ENCODE measurements at regions not wholly inside any gene's neighbourhood (a gene's known extent, or its start where the extent isn't known, plus 50 kb on each side); places are given as distances from the start of the nearest gene placed in this dataset.

DNA sequence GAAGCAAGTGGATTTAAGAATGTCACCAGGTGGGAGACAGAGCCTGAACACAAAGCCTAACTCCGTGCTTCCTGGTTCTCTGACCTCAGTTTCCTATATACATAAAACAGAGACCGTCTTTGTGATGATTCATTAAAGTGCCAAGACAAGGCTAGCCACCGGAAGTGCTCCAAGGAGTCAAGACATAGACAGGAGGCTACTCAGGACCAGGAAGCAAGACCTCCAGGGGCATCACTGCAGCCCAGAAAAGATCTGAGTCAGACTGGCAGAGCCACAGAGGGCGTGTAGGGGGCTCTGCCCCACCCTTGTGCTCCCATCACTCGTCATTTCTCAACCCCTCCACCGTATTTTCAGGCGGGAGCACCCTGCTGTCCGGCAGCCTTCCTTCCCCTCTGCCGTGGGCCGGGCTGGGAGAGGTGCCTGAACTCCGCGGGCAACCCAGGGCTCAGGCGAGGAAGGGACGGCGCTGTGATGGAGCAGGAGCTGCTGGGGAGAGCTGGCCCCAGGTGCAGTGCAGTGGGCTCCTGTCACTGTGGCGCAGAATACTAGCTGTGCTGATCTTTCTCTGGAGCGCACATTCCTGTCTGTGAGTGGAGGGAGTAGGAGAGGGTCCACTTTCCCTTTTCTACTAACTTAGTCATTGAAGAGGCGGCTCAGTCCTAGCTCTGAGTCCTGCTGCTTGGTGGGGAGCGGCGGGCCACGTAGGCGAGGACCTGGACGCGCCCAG is 134.7 kb upstream of the GPR12 start:
- Histone ChIP-seq H3K36me3 (ENCODE audit: control insufficient read depth, insufficient read depth, low read length) (no peaks in the 10 kb centered on the region), H2AFZ (ENCODE audit: low read depth, low read length) (no peak overlapping the region), H4K20me1 (replicated peaks; ENCODE audit: control insufficient read depth, insufficient read depth, low read length) (no peaks in the 10 kb centered on the region), H3K27me3 (ENCODE audit: control insufficient read depth in 2 of 2, insufficient read depth in 2 of 2, low read length in 2 of 2) (peaks cover 4 to 40% of the 10 kb centered on the region in 2 experiments; a peak in 4 of 5 replicates), H3K9me1 (ENCODE audit: control insufficient read depth, insufficient read depth, low read length) (no peaks in the 10 kb centered on the region), H3K4me2 (ENCODE audit: insufficient read depth, low read length) (no peak overlapping the region), H3K4me3 (no peak overlapping the region), H3K9me3 (replicated peaks; ENCODE audit: control insufficient read depth, insufficient read depth, low read depth, low read length) (no peaks in the 10 kb centered on the region), H3K27ac (ENCODE audit: extremely low read depth, low read depth, low read length) (no peak overlapping the region), H3K4me1 (replicated peaks in 1 of 2; ENCODE audit: control insufficient read depth in 2 of 2, insufficient read depth in 2 of 2, low read length in 2 of 2) (no peaks in the 10 kb centered on the region), H3K79me2 (ENCODE audit: control insufficient read depth, insufficient read depth, low read length) (no peaks in the 10 kb centered on the region), H3K9ac (ENCODE audit: insufficient read depth in 1 of 2, low read depth in 2 of 2, low read length in 2 of 2) (no peak overlapping the region)
- WGBS (ENCODE audit: insufficient coverage, low coverage, missing lambda C conversion rate) = under 1% methylated on average over 13 of the region's 24 CpGs
- no peak for ATAC-seq
- in situ Hi-C loops (cut with MboI) = no loop called here
- ChIA-PET POLR2A (interaction anchor here (0.8 kb wide), 1 partner anchor 9 kb away, joined by 3 read pairs; no protein-coding TSS in a partner anchor), CTCF (ENCODE audit: low intra/inter-chr PET ratio) (no interaction called here)
- no peak for FAIRE-seq
- intact Hi-C loops (cut with micrococcal nuclease) = no loop called here
- BruUV-seq (replicated peaks) = no TSS peak
- DNase-seq (ENCODE audit: extremely low read depth in 1 of 4, low spot score in 3 of 4) = no peak
- TF ChIP-seq ZNF282 (CRISPR knock-in tag; IDR thresholded peaks at IDR 0.05) (no peak), CEBPG (CRISPR knock-in tag; IDR thresholded peaks at IDR 0.05) (no peak), CEBPG (tag; conservative IDR thresholded peaks at IDR 0.05 in 1 of 2, IDR thresholded peaks at IDR 0.05 in 1 of 2) (no peak), POLR2G (IDR thresholded peaks at IDR 0.05; ENCODE audit: low read depth, low read length) (no peak), POLR3A (IDR thresholded peaks at IDR 0.05; ENCODE audit: borderline replicate concordance, extremely low read depth, insufficient read depth, insufficient read length) (no peak), PHTF2 (CRISPR knock-in tag; IDR thresholded peaks at IDR 0.05) (no peak), HMG20A (CRISPR knock-in tag; conservative IDR thresholded peaks at IDR 0.05) (no peak), JUNB (CRISPR knock-in tag; conservative IDR thresholded peaks at IDR 0.05) (no peak), ZNF431 (CRISPR knock-in tag; IDR thresholded peaks at IDR 0.05) (no peak), ELF4 (CRISPR knock-in tag; IDR thresholded peaks at IDR 0.05) (no peak), ZSCAN29 (IDR thresholded peaks at IDR 0.05) (no peak), BHLHE40 (IDR thresholded peaks at IDR 0.05; ENCODE audit: low read length) (no peak), EZH2 (IDR thresholded peaks at IDR 0.05; ENCODE audit: borderline replicate concordance, low read depth, low read length) (no peak)
- TF ChIP-seq, protein P1, sequence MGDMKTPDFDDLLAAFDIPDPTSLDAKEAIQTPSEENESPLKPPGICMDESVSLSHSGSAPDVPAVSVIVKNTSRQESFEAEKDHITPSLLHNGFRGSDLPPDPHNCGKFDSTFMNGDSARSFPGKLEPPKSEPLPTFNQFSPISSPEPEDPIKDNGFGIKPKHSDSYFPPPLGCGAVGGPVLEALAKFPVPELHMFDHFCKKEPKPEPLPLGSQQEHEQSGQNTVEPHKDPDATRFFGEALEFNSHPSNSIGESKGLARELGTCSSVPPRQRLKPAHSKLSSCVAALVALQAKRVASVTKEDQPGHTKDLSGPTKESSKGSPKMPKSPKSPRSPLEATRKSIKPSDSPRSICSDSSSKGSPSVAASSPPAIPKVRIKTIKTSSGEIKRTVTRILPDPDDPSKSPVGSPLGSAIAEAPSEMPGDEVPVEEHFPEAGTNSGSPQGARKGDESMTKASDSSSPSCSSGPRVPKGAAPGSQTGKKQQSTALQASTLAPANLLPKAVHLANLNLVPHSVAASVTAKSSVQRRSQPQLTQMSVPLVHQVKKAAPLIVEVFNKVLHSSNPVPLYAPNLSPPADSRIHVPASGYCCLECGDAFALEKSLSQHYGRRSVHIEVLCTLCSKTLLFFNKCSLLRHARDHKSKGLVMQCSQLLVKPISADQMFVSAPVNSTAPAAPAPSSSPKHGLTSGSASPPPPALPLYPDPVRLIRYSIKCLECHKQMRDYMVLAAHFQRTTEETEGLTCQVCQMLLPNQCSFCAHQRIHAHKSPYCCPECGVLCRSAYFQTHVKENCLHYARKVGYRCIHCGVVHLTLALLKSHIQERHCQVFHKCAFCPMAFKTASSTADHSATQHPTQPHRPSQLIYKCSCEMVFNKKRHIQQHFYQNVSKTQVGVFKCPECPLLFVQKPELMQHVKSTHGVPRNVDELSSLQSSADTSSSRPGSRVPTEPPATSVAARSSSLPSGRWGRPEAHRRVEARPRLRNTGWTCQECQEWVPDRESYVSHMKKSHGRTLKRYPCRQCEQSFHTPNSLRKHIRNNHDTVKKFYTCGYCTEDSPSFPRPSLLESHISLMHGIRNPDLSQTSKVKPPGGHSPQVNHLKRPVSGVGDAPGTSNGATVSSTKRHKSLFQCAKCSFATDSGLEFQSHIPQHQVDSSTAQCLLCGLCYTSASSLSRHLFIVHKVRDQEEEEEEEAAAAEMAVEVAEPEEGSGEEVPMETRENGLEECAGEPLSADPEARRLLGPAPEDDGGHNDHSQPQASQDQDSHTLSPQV (IDR thresholded peaks at IDR 0.05) = no peak
- TF ChIP-seq, protein P2, sequence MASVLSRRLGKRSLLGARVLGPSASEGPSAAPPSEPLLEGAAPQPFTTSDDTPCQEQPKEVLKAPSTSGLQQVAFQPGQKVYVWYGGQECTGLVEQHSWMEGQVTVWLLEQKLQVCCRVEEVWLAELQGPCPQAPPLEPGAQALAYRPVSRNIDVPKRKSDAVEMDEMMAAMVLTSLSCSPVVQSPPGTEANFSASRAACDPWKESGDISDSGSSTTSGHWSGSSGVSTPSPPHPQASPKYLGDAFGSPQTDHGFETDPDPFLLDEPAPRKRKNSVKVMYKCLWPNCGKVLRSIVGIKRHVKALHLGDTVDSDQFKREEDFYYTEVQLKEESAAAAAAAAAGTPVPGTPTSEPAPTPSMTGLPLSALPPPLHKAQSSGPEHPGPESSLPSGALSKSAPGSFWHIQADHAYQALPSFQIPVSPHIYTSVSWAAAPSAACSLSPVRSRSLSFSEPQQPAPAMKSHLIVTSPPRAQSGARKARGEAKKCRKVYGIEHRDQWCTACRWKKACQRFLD (CRISPR knock-in tag; IDR thresholded peaks at IDR 0.05) = no peak

All from K562 (cell line).